ENCODE measurements at regions not wholly inside any gene's neighbourhood (a gene's known extent, or its start where the extent isn't known, plus 50 kb on each side); places are given as distances from the start of the nearest gene placed in this dataset.

GRCh38 chr1:157460381-157460780 is 91.9 kb downstream of the FCRL5 start:
- Histone ChIP-seq H3K4me3 (ENCODE audit: insufficient read depth, low read depth, low read length) (no peak overlapping the region), H3K4me2 (ENCODE audit: low read length) (no peak overlapping the region), H3K4me1 (ENCODE audit: insufficient read depth, low read length) (no peaks in the 10 kb centered on the region), H2AFZ (ENCODE audit: low read depth, low read length) (no peak overlapping the region), H3K79me2 (ENCODE audit: insufficient read depth, low read length) (no peaks in the 10 kb centered on the region), H4K20me1 (ENCODE audit: insufficient read depth, low read length) (no peaks in the 10 kb centered on the region), H3K36me3 (ENCODE audit: insufficient read depth, low read length) (no peaks in the 10 kb centered on the region), H3K9ac (ENCODE audit: low read length) (no peak overlapping the region), H3K27me3 (ENCODE audit: insufficient read depth, low read length) (no peaks in the 10 kb centered on the region), H3K27ac (ENCODE audit: low read depth, low read length) (no peak overlapping the region), H3K9me3 (ENCODE audit: insufficient read depth, low read depth, low read length) (no peaks in the 10 kb centered on the region)
- FAIRE-seq (no peak), DNase-seq (ENCODE audit: low read depth) (no peak)
- Mint-ChIP-seq H3K27ac (ENCODE audit: unreplicated experiment) (no peak overlapping the region), H3K4me3 (ENCODE audit: unreplicated experiment) (no peak overlapping the region), H3K9me3 (ENCODE audit: unreplicated experiment) (no peaks in the 10 kb centered on the region), H3K36me3 (ENCODE audit: low read depth, unreplicated experiment) (no peaks in the 10 kb centered on the region), H3K4me1 (ENCODE audit: low read depth, unreplicated experiment) (no peaks in the 10 kb centered on the region), H3K27me3 (ENCODE audit: low read depth, unreplicated experiment) (peaks cover 10% of the 10 kb centered on the region)
- TF ChIP-seq EZH2 (IDR thresholded peaks at IDR 0.05; ENCODE audit: insufficient read depth, low read length) (no peak), CTCF (IDR thresholded peaks at IDR 0.05; ENCODE audit: insufficient read depth, low read depth, low read length) (no peak)

- H3K4me3 Mint-ChIP-seq (ENCODE audit: unreplicated experiment): no peak overlapping the region
- H3K27me3 ChIP-seq (ENCODE audit: insufficient read depth, low read length): no peaks in the 10 kb centered on the region
- no peaks in the 10 kb centered on the region for H3K4me1 Mint-ChIP-seq (ENCODE audit: low read depth, unreplicated experiment)
- no peak overlapping the region for H3K4me3 ChIP-seq (ENCODE audit: insufficient read depth, low read depth, low read length)
- no peak overlapping the region for H2AFZ ChIP-seq (ENCODE audit: low read depth, low read length)
- H3K4me1 ChIP-seq (ENCODE audit: insufficient read depth, low read length): no peaks in the 10 kb centered on the region
- H3K79me2 ChIP-seq (ENCODE audit: insufficient read depth, low read length): no peaks in the 10 kb centered on the region
- FAIRE-seq (no peak), DNase-seq (ENCODE audit: low read depth) (no peak)
- TF ChIP-seq EZH2 (IDR thresholded peaks at IDR 0.05; ENCODE audit: insufficient read depth, low read length) (no peak), CTCF (IDR thresholded peaks at IDR 0.05; ENCODE audit: insufficient read depth, low read depth, low read length) (no peak)
- no peak overlapping the region for H3K9ac ChIP-seq (ENCODE audit: low read length)
- H3K9me3 ChIP-seq (ENCODE audit: insufficient read depth, low read depth, low read length): no peaks in the 10 kb centered on the region
- H3K27me3 Mint-ChIP-seq (ENCODE audit: low read depth, unreplicated experiment): peaks cover 19% of the 10 kb centered on the region
- no peak overlapping the region for H3K27ac Mint-ChIP-seq (ENCODE audit: unreplicated experiment)
- H3K27ac ChIP-seq (ENCODE audit: low read depth, low read length): no peak overlapping the region
- no peaks in the 10 kb centered on the region for H3K9me3 Mint-ChIP-seq (ENCODE audit: unreplicated experiment)
- H4K20me1 ChIP-seq (ENCODE audit: insufficient read depth, low read length): no peaks in the 10 kb centered on the region
- no peak overlapping the region for H3K4me2 ChIP-seq (ENCODE audit: low read length)
- no peaks in the 10 kb centered on the region for H3K36me3 ChIP-seq (ENCODE audit: insufficient read depth, low read length)
- H3K36me3 Mint-ChIP-seq (ENCODE audit: low read depth, unreplicated experiment): no peaks in the 10 kb centered on the region
These were observed 95.0 kb downstream of the FCRL5 start for GRCh38 chr1:157457279-157457678.

GRCh38 chr1:157455318-157455717 is 97.0 kb downstream of the FCRL5 start:
- no peak overlapping the region for H3K4me3 ChIP-seq (ENCODE audit: insufficient read depth, low read depth, low read length)
- H3K79me2 ChIP-seq (ENCODE audit: insufficient read depth, low read length): no peaks in the 10 kb centered on the region
- no peak overlapping the region for H3K27ac ChIP-seq (ENCODE audit: low read depth, low read length)
- H3K4me3 Mint-ChIP-seq (ENCODE audit: unreplicated experiment): no peak overlapping the region
- H3K27ac Mint-ChIP-seq (ENCODE audit: unreplicated experiment): no peak overlapping the region
- no peak for DNase-seq (ENCODE audit: low read depth)
- H3K4me1 Mint-ChIP-seq (ENCODE audit: low read depth, unreplicated experiment): no peaks in the 10 kb centered on the region
- no peaks in the 10 kb centered on the region for H3K36me3 ChIP-seq (ENCODE audit: insufficient read depth, low read length)
- H3K27me3 ChIP-seq (ENCODE audit: insufficient read depth, low read length): no peaks in the 10 kb centered on the region
- no peak for FAIRE-seq
- H3K4me2 ChIP-seq (ENCODE audit: low read length): no peak overlapping the region
- no peaks in the 10 kb centered on the region for H3K36me3 Mint-ChIP-seq (ENCODE audit: low read depth, unreplicated experiment)
- H3K9me3 ChIP-seq (ENCODE audit: insufficient read depth, low read depth, low read length): no peaks in the 10 kb centered on the region
- TF ChIP-seq EZH2 (IDR thresholded peaks at IDR 0.05; ENCODE audit: insufficient read depth, low read length): no peak
- TF ChIP-seq CTCF (IDR thresholded peaks at IDR 0.05; ENCODE audit: insufficient read depth, low read depth, low read length): no peak
- H3K9me3 Mint-ChIP-seq (ENCODE audit: unreplicated experiment): no peaks in the 10 kb centered on the region
- H2AFZ ChIP-seq (ENCODE audit: low read depth, low read length): no peak overlapping the region
- peaks cover 25% of the 10 kb centered on the region for H3K27me3 Mint-ChIP-seq (ENCODE audit: low read depth, unreplicated experiment)
- H3K4me1 ChIP-seq (ENCODE audit: insufficient read depth, low read length): no peaks in the 10 kb centered on the region
- H4K20me1 ChIP-seq (ENCODE audit: insufficient read depth, low read length): no peaks in the 10 kb centered on the region
- no peak overlapping the region for H3K9ac ChIP-seq (ENCODE audit: low read length)
